RWPE2 (cell line): ENCODE measurements at regions not wholly inside any gene's neighbourhood (a gene's known extent, or its start where the extent isn't known, plus 50 kb on each side); places are given as distances from the start of the nearest gene placed in this dataset.

Source experiments
- ATAC-seq: fragments of 200-7000 bp; cut with Tn5 transposase; 3 replicates; pipeline ENCODE4 v1.9.1; 2021; ENCODE audit warnings: low read depth
- DNase-seq: peaks from one replicate; pipeline ENCODE4 v3.0.0-alpha.2; 2020; ENCODE audit warnings: low spot score
- H3K27ac ChIP-seq: fragments of 450-650 bp; 2 replicates; pipeline ENCODE4 v1.5.1; 2017; ENCODE audit warnings: mild to moderate bottlenecking; ENCODE audit not compliant: poor library complexity, severe bottlenecking
- H3K27me3 ChIP-seq: fragments of 250-450 bp; sonication (Bioruptor Pico); 2 replicates; pipeline ENCODE4 v1.5.1; 2021; ENCODE audit warnings: mild to moderate bottlenecking, moderate library complexity; ENCODE audit not compliant: insufficient read depth, poor library complexity, severe bottlenecking
- H3K36me3 ChIP-seq: fragments of 250-450 bp; sonication (Bioruptor Pico); 2 replicates; pipeline ENCODE4 v1.5.1; 2020; ENCODE audit warnings: low read depth, mild to moderate bottlenecking, moderate library complexity
- H3K4me1 ChIP-seq: fragments of 250-450 bp; sonication (Bioruptor Pico); 2 replicates; pipeline ENCODE4 v1.5.1; 2021; ENCODE audit warnings: mild to moderate bottlenecking, moderate library complexity; ENCODE audit not compliant: insufficient read depth, poor library complexity, severe bottlenecking
- H3K4me3 ChIP-seq: fragments of 250-450 bp; sonication (Bioruptor Pico); 2 replicates; pipeline ENCODE4 v1.5.1; 2021; ENCODE audit warnings: mild to moderate bottlenecking, moderate library complexity; ENCODE audit not compliant: severe bottlenecking
- H3K9me3 ChIP-seq: fragments of 250-450 bp; sonication (Bioruptor Pico); 2 replicates; pipeline ENCODE4 v1.5.1; 2021; ENCODE audit warnings: mild to moderate bottlenecking, moderate library complexity; ENCODE audit not compliant: severe bottlenecking
- TF ChIP-seq, protein P1 (sequence below): fragments of 450-650 bp; IDR thresholded peaks from one replicate; pipeline ENCODE4 v1.5.1; 2017; ENCODE audit warnings: mild to moderate bottlenecking, moderate library complexity; ENCODE audit not compliant: poor library complexity, severe bottlenecking

DNA sequence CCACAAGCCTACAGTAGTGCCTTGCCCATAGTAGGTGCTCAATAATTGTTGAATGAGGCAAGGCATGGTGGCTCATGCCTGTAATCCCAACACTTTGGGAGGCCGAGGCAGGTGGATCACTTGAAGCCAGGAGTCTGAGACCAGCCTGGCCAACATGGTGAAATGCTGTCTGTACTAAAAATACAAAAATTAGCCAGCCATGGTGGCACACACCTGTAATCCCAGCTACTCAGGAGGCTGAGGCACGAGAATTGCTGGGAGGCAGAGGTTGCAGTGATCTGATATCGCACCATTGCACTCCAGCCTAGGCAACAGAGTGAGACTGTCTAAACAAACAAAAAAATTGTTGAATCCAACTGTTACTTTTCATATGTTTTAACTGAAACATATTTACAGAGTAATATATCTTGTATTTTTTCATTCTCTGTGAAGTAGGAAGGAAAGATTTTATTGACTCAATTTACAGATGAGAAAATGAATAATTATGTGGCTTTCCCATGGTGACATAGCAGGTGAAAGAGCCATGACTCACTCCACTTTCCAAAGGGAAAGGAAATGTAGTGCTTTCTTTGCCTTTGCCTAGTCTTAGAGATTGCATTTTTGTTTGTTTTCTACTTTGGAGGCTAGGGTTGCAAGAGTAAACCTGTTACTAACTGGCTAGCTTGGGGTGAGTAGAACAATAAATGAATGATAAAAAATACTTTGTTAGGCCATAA is 95.4 kb upstream of the SLC38A4 start:
- Histone ChIP-seq H3K27me3 (no peaks in the 10 kb centered on the region), H3K27ac (peak overlapping the region; percentile 23), H3K4me3 (no peak overlapping the region), H3K9me3 (no peaks in the 10 kb centered on the region), H3K4me1 (peaks cover 9% of the 10 kb centered on the region), H3K36me3 (no peaks in the 10 kb centered on the region)
- TF ChIP-seq, protein P1, sequence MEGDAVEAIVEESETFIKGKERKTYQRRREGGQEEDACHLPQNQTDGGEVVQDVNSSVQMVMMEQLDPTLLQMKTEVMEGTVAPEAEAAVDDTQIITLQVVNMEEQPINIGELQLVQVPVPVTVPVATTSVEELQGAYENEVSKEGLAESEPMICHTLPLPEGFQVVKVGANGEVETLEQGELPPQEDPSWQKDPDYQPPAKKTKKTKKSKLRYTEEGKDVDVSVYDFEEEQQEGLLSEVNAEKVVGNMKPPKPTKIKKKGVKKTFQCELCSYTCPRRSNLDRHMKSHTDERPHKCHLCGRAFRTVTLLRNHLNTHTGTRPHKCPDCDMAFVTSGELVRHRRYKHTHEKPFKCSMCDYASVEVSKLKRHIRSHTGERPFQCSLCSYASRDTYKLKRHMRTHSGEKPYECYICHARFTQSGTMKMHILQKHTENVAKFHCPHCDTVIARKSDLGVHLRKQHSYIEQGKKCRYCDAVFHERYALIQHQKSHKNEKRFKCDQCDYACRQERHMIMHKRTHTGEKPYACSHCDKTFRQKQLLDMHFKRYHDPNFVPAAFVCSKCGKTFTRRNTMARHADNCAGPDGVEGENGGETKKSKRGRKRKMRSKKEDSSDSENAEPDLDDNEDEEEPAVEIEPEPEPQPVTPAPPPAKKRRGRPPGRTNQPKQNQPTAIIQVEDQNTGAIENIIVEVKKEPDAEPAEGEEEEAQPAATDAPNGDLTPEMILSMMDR = no peak
- DNase-seq = no peak
- ATAC-seq = peak; percentile 79

DNA sequence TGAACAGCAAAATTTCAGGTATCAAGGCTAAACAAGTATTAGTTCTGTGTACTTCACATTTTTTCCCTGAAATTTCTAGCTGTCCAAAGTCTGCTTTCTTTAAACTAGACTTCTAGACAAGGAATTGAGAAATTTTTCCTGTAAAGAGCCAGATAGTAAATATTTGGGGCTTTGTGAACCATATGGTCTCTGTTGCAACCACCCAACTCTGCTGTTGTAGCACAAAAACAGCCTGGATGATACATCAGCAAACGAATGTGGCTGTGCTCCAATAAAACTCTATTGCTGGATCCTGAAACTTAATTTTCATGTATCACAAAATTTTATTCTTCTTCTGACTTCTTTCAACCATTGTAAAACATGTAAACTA is 96.0 kb upstream of the SLC38A4 start:
- TF ChIP-seq, protein P1 = no peak
- Histone ChIP-seq H3K36me3 (no peaks in the 10 kb centered on the region), H3K9me3 (no peaks in the 10 kb centered on the region), H3K4me1 (peaks cover 9% of the 10 kb centered on the region), H3K27me3 (no peaks in the 10 kb centered on the region), H3K27ac (peak overlapping the region; percentile 23), H3K4me3 (no peak overlapping the region)
- DNase-seq (no peak), ATAC-seq (peak; percentile 25; the same call in 1 of the 3 replicates)

- Histone ChIP-seq H3K36me3 (no peaks in the 10 kb centered on the region), H3K4me3 (no peak overlapping the region), H3K27ac (no peak overlapping the region), H3K27me3 (no peaks in the 10 kb centered on the region), H3K4me1 (peaks cover 8% of the 10 kb centered on the region), H3K9me3 (no peaks in the 10 kb centered on the region)
- ATAC-seq = no peak
- no peak for DNase-seq
- TF ChIP-seq, protein P1 = no peak
These were observed 100.7 kb upstream of the SLC38A4 start for GRCh38 chr12:46926526-46926925.

GRCh38 chr12:46930101-46930500 is 104.3 kb upstream of the SLC38A4 start:
- ATAC-seq (no peak), DNase-seq (no peak)
- TF ChIP-seq, protein P1 = no peak
- H3K4me3 ChIP-seq = no peak overlapping the region
- H3K9me3 ChIP-seq = no peaks in the 10 kb centered on the region
- no peak overlapping the region for H3K27ac ChIP-seq
- H3K4me1 ChIP-seq = no peaks in the 10 kb centered on the region
- H3K36me3 ChIP-seq = no peaks in the 10 kb centered on the region
- H3K27me3 ChIP-seq = no peaks in the 10 kb centered on the region

GRCh38 chr12:46933947-46934346 is 108.2 kb upstream of the SLC38A4 start:
- H3K9me3 ChIP-seq = no peaks in the 10 kb centered on the region
- TF ChIP-seq, protein P1 = peak; percentile 87
- peaks cover 10% of the 10 kb centered on the region for H3K4me1 ChIP-seq
- no peaks in the 10 kb centered on the region for H3K36me3 ChIP-seq
- DNase-seq (no peak), ATAC-seq (peak; percentile 83)
- no peaks in the 10 kb centered on the region for H3K27me3 ChIP-seq
- no peak overlapping the region for H3K27ac ChIP-seq
- no peak overlapping the region for H3K4me3 ChIP-seq
